IPS-18a (cell line): ENCODE measurements at regions not wholly inside any gene's neighbourhood (a gene's known extent, or its start where the extent isn't known, plus 50 kb on each side); places are given as distances from the start of the nearest gene placed in this dataset.

Source experiments
- H3K27ac ChIP-seq: one replicate; pipeline ENCODE4 v1.5.1; 2013; ENCODE audit warnings: low read length
- H3K27me3 ChIP-seq: one replicate; pipeline ENCODE4 v1.6.1; 2013; ENCODE audit warnings: mild to moderate bottlenecking, low read length; ENCODE audit not compliant: control insufficient read depth, insufficient read depth
- H3K36me3 ChIP-seq: one replicate; pipeline ENCODE4 v1.6.1; 2013; ENCODE audit warnings: low read depth, low read length; ENCODE audit not compliant: control insufficient read depth
- H3K4me1 ChIP-seq: one replicate; pipeline ENCODE4 v1.6.1; 2013; ENCODE audit warnings: low read depth, low read length; ENCODE audit not compliant: control insufficient read depth
- H3K4me3 ChIP-seq: one replicate; pipeline ENCODE4 v1.5.1; 2013; ENCODE audit warnings: low read length
- H3K9ac ChIP-seq: one replicate; pipeline ENCODE4 v1.6.1; 2013; ENCODE audit warnings: mild to moderate bottlenecking, low read length, moderate library complexity
- H3K9me3 ChIP-seq: one replicate; pipeline ENCODE4 v1.6.1; 2013; ENCODE audit warnings: low read depth, low read length; ENCODE audit not compliant: control insufficient read depth

GRCh38 chr16:87056083-87056482 lies 261.1 kb downstream of the C16orf95 start:
- Histone ChIP-seq H3K9me3 (peaks cover 2% of the 10 kb centered on the region), H3K9ac (no peak overlapping the region), H3K4me3 (no peak overlapping the region), H3K27me3 (no peaks in the 10 kb centered on the region), H3K4me1 (no peaks in the 10 kb centered on the region), H3K27ac (no peak overlapping the region), H3K36me3 (no peaks in the 10 kb centered on the region)

- Histone ChIP-seq H3K9me3 (peaks cover 2% of the 10 kb centered on the region), H3K27ac (no peak overlapping the region), H3K4me1 (no peaks in the 10 kb centered on the region), H3K9ac (no peak overlapping the region), H3K36me3 (no peaks in the 10 kb centered on the region), H3K27me3 (no peaks in the 10 kb centered on the region), H3K4me3 (no peak overlapping the region)
These were observed 260.6 kb downstream of the C16orf95 start for GRCh38 chr16:87056551-87056950.

GRCh38 chr16:87057211-87057881 lies 259.8 kb downstream of the C16orf95 start:
- no peak overlapping the region for H3K27ac ChIP-seq
- H3K27me3 ChIP-seq: peaks cover 4% of the 10 kb centered on the region
- peaks cover 2% of the 10 kb centered on the region for H3K9me3 ChIP-seq
- H3K4me1 ChIP-seq: no peaks in the 10 kb centered on the region
- no peaks in the 10 kb centered on the region for H3K36me3 ChIP-seq
- no peak overlapping the region for H3K9ac ChIP-seq
- no peak overlapping the region for H3K4me3 ChIP-seq

- Histone ChIP-seq H3K9me3 (peaks cover 2% of the 10 kb centered on the region), H3K4me3 (no peak overlapping the region), H3K9ac (no peak overlapping the region), H3K27me3 (peaks cover 5% of the 10 kb centered on the region), H3K36me3 (no peaks in the 10 kb centered on the region), H3K4me1 (no peaks in the 10 kb centered on the region), H3K27ac (no peak overlapping the region)
These were observed 259.1 kb downstream of the C16orf95 start for GRCh38 chr16:87057951-87058560.

- peaks cover 5% of the 10 kb centered on the region for H3K27me3 ChIP-seq
- H3K27ac ChIP-seq: no peak overlapping the region
- H3K4me3 ChIP-seq: no peak overlapping the region
- no peak overlapping the region for H3K9ac ChIP-seq
- no peaks in the 10 kb centered on the region for H3K36me3 ChIP-seq
- H3K9me3 ChIP-seq: peaks cover 2% of the 10 kb centered on the region
- H3K4me1 ChIP-seq: no peaks in the 10 kb centered on the region
These were observed 258.4 kb downstream of the C16orf95 start for GRCh38 chr16:87058728-87059250.

- Histone ChIP-seq H3K27ac (no peak overlapping the region), H3K9ac (no peak overlapping the region), H3K36me3 (no peaks in the 10 kb centered on the region), H3K9me3 (no peaks in the 10 kb centered on the region), H3K27me3 (peaks cover 16% of the 10 kb centered on the region), H3K4me3 (no peak overlapping the region), H3K4me1 (no peaks in the 10 kb centered on the region)
These were observed 256.9 kb downstream of the C16orf95 start for GRCh38 chr16:87060034-87060986.

- Histone ChIP-seq H3K4me3 (no peak overlapping the region), H3K9ac (no peak overlapping the region), H3K27ac (no peak overlapping the region), H3K4me1 (no peaks in the 10 kb centered on the region), H3K9me3 (no peaks in the 10 kb centered on the region), H3K36me3 (no peaks in the 10 kb centered on the region), H3K27me3 (peaks cover 23% of the 10 kb centered on the region)
These were observed 255.8 kb downstream of the C16orf95 start for GRCh38 chr16:87061243-87061920.

GRCh38 chr16:87062569-87063442 lies 254.4 kb downstream of the C16orf95 start:
- H3K9me3 ChIP-seq: no peaks in the 10 kb centered on the region
- peaks cover 5% of the 10 kb centered on the region for H3K4me1 ChIP-seq
- peak overlapping the region; percentile 28 for H3K4me3 ChIP-seq
- H3K36me3 ChIP-seq: no peaks in the 10 kb centered on the region
- no peak overlapping the region for H3K27ac ChIP-seq
- no peak overlapping the region for H3K9ac ChIP-seq
- peaks cover 23% of the 10 kb centered on the region for H3K27me3 ChIP-seq

GRCh38 chr16:87063543-87063942 lies 253.6 kb downstream of the C16orf95 start:
- Histone ChIP-seq H3K9me3 (no peaks in the 10 kb centered on the region), H3K27me3 (peaks cover 23% of the 10 kb centered on the region), H3K9ac (no peak overlapping the region), H3K27ac (no peak overlapping the region), H3K4me1 (peaks cover 5% of the 10 kb centered on the region), H3K36me3 (no peaks in the 10 kb centered on the region), H3K4me3 (no peak overlapping the region)

- Histone ChIP-seq H3K27ac (no peak overlapping the region), H3K9me3 (no peaks in the 10 kb centered on the region), H3K36me3 (no peaks in the 10 kb centered on the region), H3K4me3 (no peak overlapping the region), H3K9ac (no peak overlapping the region), H3K27me3 (peaks cover 23% of the 10 kb centered on the region), H3K4me1 (peaks cover 5% of the 10 kb centered on the region)
These were observed 252.3 kb downstream of the C16orf95 start for GRCh38 chr16:87064731-87065445.
